Prostate gland (tissue), 2 donors: ENCODE measurements at regions not wholly inside any gene's neighbourhood (a gene's known extent, or its start where the extent isn't known, plus 50 kb on each side); places are given as distances from the start of the nearest gene placed in this dataset.

Experiments
- DNase-seq: peaks from one replicate; pipeline ENCODE4 v3.0.0-alpha.2; 2019; ENCODE audit warnings: low spot score
- H3K27ac ChIP-seq, 2 donors: fragments of 200-600 bp; sonication (generic); 2 replicates each; pipeline ENCODE4 v1.5.1; 2017 to 2019
- H3K27me3 ChIP-seq: fragments of 200-600 bp; sonication (generic); replicated peaks from 2 replicates; pipeline ENCODE4 v1.5.1; 2019; ENCODE audit not compliant: insufficient read depth
- H3K36me3 ChIP-seq, 2 donors: fragments of 200-600 bp; sonication (generic); 1 replicate in 1 of 2; 2 replicates in 1 of 2; pipeline versions ENCODE4 v1.5.1 to v1.8.1; 2017 to 2019
- H3K4me1 ChIP-seq: fragments of 200-600 bp; sonication (generic); replicated peaks from 2 replicates; pipeline ENCODE4 v1.5.1; 2019
- H3K4me3 ChIP-seq, 2 donors: fragments of 200-600 bp; sonication (generic); 2 replicates each; pipeline ENCODE4 v1.5.1; 2017 to 2019
- H3K9me3 ChIP-seq: fragments of 200-600 bp; sonication (generic); 2 replicates; pipeline ENCODE4 v1.5.1; 2017
- POLR2A ChIP-seq: fragments of 450-650 bp; IDR thresholded peaks from one replicate; pipeline ENCODE4 v1.6.1; 2016; ENCODE audit warnings: antibody characterized with exemption, mild to moderate bottlenecking
- POLR2AphosphoS5 ChIP-seq: sonication (generic); formaldehyde crosslinking; IDR thresholded peaks from one replicate; pipeline ENCODE4 v1.6.1; 2017; ENCODE audit warnings: antibody characterized with exemption
- WGBS: methylation state at CpG from one replicate; pipeline ENCODE4 v1.1.5; 2018; 5-methylcytosine and 5-hydroxymethylcytosine counted together
- intact Hi-C: fragments of 100-400 bp; cut with DNase I; formaldehyde crosslinking; loops from one replicate; pipeline ENCODE4 v1.14.2; 2022
- TF ChIP-seq, protein P1 (sequence below), 4 experiments: fragments of 200-600 bp in 2 of 4; fragments of 450-650 bp in 2 of 4; sonication (generic) in 2 of 4; IDR thresholded peaks; 1 replicate in 3 of 4; 2 replicates in 1 of 4; pipeline ENCODE4 v1.5.1; 2016 to 2019; ENCODE audit warnings: antibody characterized with exemption in 4 of 4, mild to moderate bottlenecking in 2 of 4, moderate library complexity in 2 of 4

DNA sequence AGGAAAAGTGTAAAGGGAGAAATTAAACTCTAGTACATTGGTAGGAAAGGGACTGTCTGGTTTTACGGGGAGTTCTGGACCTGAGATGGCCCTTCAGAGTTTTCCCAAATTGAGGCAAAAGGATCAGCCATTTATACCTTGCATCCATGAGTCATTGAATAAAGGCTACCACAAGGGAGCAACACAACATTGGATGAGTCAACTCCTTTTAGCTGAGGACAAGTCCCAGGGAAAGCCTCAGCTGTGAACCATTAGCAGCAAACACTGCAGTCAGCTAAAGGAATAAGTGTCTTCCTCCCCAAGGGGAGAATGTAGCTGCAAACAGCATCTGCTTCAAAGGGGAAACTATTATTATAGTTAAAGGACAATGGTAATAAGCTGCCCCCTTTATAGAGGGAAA lies 468.7 kb upstream of the ID4 start:
- DNase-seq, result no peak
- 96% methylated on average over 1 of the region's 1 CpG for WGBS
- Histone ChIP-seq H3K4me1 (no peaks in the 10 kb centered on the region), H3K27ac (no peak overlapping the region), H3K27me3 (no peaks in the 10 kb centered on the region), H3K4me3 (no peak overlapping the region), H3K9me3 (no peaks in the 10 kb centered on the region), H3K36me3 (no peaks in the 10 kb centered on the region)
- intact Hi-C loops, result no loop called here
- TF ChIP-seq, protein P1, sequence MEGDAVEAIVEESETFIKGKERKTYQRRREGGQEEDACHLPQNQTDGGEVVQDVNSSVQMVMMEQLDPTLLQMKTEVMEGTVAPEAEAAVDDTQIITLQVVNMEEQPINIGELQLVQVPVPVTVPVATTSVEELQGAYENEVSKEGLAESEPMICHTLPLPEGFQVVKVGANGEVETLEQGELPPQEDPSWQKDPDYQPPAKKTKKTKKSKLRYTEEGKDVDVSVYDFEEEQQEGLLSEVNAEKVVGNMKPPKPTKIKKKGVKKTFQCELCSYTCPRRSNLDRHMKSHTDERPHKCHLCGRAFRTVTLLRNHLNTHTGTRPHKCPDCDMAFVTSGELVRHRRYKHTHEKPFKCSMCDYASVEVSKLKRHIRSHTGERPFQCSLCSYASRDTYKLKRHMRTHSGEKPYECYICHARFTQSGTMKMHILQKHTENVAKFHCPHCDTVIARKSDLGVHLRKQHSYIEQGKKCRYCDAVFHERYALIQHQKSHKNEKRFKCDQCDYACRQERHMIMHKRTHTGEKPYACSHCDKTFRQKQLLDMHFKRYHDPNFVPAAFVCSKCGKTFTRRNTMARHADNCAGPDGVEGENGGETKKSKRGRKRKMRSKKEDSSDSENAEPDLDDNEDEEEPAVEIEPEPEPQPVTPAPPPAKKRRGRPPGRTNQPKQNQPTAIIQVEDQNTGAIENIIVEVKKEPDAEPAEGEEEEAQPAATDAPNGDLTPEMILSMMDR (IDR thresholded peaks at IDR 0.05), result no peak
- TF ChIP-seq POLR2A (no peak), POLR2AphosphoS5 (no peak)

DNA sequence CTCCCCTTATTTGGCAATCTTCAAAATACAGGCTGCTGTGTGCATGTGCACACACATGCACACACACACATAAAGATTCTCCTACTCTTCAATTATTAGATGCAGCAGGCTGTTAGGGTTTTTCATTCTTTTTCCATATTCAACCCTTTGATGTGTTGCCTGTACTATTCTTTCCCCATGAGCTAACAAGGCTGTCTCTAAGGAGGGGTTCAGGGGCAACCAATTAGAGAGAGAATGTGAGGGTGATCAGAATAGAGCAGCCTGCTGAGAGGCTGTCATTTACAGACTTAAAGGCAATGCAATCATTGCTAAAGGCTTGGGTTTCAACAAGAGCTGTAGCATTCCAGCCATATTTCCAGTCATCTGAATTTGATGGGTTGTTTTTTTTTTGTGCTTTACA lies 467.4 kb upstream of the ID4 start:
- Histone ChIP-seq H3K27me3 (no peaks in the 10 kb centered on the region), H3K27ac (no peak overlapping the region), H3K4me1 (no peaks in the 10 kb centered on the region), H3K9me3 (no peaks in the 10 kb centered on the region), H3K4me3 (no peak overlapping the region), H3K36me3 (no peaks in the 10 kb centered on the region)
- no peak for TF ChIP-seq POLR2A
- TF ChIP-seq, protein P1 (IDR thresholded peaks at IDR 0.05), result no peak
- TF ChIP-seq POLR2AphosphoS5, result no peak
- DNase-seq, result no peak
- intact Hi-C loops, result no loop called here

DNA sequence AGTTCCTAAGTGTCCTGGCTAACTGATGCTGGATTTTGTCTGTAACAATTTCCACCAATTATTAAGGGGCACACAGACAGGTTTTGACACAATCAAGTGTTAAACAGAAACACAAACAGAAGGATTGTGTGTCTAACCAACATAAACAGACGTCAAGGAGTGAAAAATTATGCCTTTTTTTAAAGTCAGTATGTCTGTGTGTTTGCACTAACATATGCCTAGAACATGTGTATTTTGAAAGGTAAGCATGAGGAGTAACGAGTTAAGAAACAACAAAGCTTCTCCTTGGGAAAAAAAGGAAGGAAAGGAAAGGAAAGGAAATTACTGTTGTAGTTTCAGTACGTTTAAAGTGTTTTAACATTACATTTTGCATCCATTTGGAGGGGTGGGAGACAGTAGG lies 466.3 kb upstream of the ID4 start:
- Histone ChIP-seq H3K9me3 (no peaks in the 10 kb centered on the region), H3K27ac (no peak overlapping the region), H3K4me1 (no peaks in the 10 kb centered on the region), H3K27me3 (no peaks in the 10 kb centered on the region), H3K4me3 (no peak overlapping the region), H3K36me3 (no peaks in the 10 kb centered on the region)
- DNase-seq, result no peak
- TF ChIP-seq, protein P1 (IDR thresholded peaks at IDR 0.05), result no peak
- TF ChIP-seq POLR2AphosphoS5 (no peak), POLR2A (no peak)
- intact Hi-C loops, result no loop called here
- 75% methylated on average over 3 of the region's 3 CpGs for WGBS

DNA sequence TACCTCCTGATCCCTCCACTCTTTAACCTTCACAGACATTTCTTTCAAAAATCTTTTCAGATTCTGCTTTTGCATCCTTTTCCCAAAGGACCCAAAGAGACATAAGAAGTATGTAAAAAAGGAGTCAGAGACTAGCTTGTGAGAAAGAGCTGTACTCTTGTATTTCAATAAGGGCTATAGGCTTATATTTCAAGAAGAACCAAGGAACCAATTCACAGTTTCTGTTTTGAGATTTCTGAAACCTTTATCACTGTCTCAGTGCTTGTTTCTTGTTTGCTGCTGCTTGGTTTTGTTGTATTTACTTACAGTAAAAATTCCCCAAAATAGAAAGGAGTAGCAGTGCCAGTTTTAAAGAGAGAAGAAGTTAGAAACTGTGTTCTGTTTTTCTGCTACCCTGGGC lies 461.6 kb upstream of the ID4 start:
- no peak for DNase-seq
- no peaks in the 10 kb centered on the region for H3K27me3 ChIP-seq
- no peak overlapping the region for H3K27ac ChIP-seq
- intact Hi-C loops, result no loop called here
- H3K4me1 ChIP-seq, result no peaks in the 10 kb centered on the region
- no peak overlapping the region for H3K4me3 ChIP-seq
- H3K36me3 ChIP-seq, result no peaks in the 10 kb centered on the region
- TF ChIP-seq POLR2A (no peak), POLR2AphosphoS5 (no peak)
- TF ChIP-seq, protein P1 (IDR thresholded peaks at IDR 0.05), result no peak
- H3K9me3 ChIP-seq, result no peaks in the 10 kb centered on the region

DNA sequence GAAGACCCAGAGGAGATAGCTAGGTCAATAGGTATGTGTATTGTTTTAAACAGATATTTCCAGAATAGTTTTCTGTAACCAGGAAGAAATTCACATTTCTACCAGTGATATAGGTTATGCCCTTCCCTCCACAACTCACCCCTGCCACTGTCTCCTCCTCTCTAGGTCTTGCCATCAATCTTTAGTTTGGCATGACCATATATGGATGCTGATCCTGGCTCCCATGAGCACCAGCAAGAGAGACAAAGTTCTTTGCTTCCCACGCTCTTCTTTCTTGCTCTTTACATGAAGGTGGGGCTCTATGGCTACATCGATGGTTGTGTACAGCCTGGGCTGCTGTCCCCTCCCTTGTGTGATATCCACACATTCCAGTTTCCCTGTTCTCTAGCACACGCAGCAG lies 459.4 kb upstream of the ID4 start:
- no peak overlapping the region for H3K27ac ChIP-seq

More for the DNA sequence above, 459.4 kb upstream of the ID4 start:
- Histone ChIP-seq H3K9me3 (no peaks in the 10 kb centered on the region), H3K4me1 (no peaks in the 10 kb centered on the region), H3K27me3 (no peaks in the 10 kb centered on the region), H3K4me3 (no peak overlapping the region), H3K36me3 (no peaks in the 10 kb centered on the region)
- 78% methylated on average over 3 of the region's 3 CpGs for WGBS
- intact Hi-C loops, result no loop called here
- DNase-seq, result no peak
- TF ChIP-seq, protein P1 (IDR thresholded peaks at IDR 0.05), result no peak
- TF ChIP-seq POLR2AphosphoS5, result no peak
- TF ChIP-seq POLR2A, result no peak
